GM19463 (cell line): ENCODE measurements at regions not wholly inside any gene's neighbourhood (a gene's known extent, or its start where the extent isn't known, plus 50 kb on each side); places are given as distances from the start of the nearest gene placed in this dataset.
"Not testable (repeated sequence)": the region's sequence is repeated elsewhere in the genome, so short reads cannot be mapped to it uniquely, and the experiment has no call there.

ENCODE experiments used
- ATAC-seq: cut with Tn5 transposase; IDR thresholded peaks from one replicate; pipeline ENCODE4 v1.9.1; 2021; ENCODE audit warnings: mild to moderate bottlenecking, moderate library complexity; ENCODE audit not compliant: unreplicated experiment

- no peak for ATAC-seq
These were observed 270.9 kb upstream of the DUSP10 start for GRCh38 chr1:222012816-222013215.

DNA sequence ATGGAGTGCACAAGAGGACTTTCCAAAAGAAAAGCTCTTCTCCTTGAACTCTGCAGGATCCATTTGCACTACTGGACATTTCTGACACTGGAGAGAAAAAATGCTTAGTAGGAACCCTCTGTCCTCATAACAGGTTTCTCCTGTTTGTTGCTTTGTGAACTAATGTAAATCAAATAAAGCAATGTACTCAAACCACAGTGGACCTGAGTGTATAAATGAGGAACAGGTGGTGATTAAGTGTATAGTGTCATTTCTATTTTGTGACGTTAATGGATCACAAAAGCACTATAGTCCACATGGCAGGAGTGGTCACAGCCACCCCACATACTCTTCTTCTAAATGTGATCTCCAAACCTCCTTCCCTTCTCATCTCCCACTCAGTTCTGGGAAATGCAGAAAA, 268.4 kb upstream of the DUSP10 start:
- no peak for ATAC-seq

GRCh38 chr1:222009105-222009730, 267.3 kb upstream of the DUSP10 start:
- ATAC-seq = no peak

- no peak for ATAC-seq
These were observed 264.8 kb upstream of the DUSP10 start for GRCh38 chr1:222006715-222007114.

- no peak for ATAC-seq
These were observed 262.9 kb upstream of the DUSP10 start for GRCh38 chr1:222004784-222005183.

- no peak for ATAC-seq
These were observed 262.1 kb upstream of the DUSP10 start for GRCh38 chr1:222004034-222004433.

DNA sequence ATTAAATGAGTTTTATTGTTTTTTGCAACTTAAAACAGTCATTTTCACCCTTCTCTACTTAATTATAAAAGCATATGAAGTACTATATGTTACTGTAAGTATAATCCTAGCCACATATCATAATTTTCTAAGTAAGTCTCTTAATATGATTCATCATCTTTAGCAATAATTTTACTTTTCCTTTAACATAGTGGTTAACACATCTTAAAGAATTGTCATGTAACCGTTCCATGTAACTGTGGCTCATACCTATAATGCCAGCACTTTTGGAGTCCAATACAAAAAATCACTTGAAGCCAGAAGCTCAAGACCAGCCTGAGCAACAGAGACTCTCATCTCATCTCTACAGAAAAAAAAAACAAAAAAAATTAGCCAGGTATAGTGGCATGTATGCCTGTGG, 260.6 kb upstream of the DUSP10 start:
- ATAC-seq = no peak

DNA sequence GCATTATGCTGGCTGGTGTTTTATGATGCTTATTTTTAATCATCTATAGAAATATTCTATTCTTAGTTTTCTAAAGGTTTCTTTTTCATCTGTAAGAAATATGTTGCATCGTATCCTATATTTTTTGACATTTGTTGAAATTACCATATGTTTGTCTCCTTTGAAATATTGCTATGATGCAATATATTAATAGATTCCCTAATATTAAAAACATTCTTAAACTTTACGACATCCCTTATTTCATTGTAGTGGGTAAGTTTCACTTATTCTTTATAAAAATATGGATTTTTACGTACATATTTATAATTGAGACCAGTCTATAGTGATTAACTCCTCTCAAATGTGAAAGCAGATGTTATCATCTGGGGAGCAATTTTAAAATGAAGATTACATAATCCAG, 258.2 kb upstream of the DUSP10 start:
- no peak for ATAC-seq

DNA sequence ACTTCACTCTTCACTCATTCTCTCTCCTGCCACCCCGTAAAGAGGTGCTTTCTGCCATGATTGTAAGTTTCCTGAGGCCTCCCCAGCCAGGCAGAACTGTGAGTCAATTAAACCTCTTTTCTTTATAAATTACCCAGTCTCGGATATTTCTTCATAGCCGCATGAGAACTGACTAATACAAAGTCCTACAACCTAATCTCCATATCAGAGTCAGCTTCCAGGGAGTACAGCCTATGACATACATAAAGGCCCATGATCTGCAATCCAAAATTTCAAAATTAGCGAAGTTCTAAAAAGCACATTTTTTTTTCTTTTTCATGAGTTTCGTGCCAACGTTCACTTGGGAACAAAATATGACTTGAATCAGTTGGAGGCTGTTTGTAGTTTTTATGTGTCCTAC, 256.9 kb upstream of the DUSP10 start:
- no peak for ATAC-seq

GRCh38 chr1:221998186-221998612, 256.3 kb upstream of the DUSP10 start:
- no peak for ATAC-seq

DNA sequence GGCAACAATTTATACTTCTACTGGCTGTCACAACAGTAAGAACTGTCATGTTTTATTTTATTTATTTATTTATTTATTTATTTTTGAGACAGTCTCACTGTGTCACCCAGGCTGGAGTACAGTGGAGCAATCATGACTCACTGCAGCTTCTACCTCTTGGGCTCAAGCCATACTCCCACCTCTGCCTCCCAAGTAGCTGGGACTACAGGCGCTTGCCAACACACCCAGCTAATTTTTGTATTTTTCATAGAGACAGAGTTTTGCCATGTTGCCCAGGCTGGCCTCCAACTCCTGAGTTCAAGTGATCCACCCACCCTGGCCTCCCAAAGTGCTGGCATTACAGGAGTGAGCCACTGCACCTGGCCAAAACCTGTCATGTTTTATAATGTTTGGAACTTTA, 255.1 kb upstream of the DUSP10 start:
- not testable (repeated sequence) for ATAC-seq

GRCh38 chr1:221994939-221995338, 253.1 kb upstream of the DUSP10 start:
- no peak for ATAC-seq

DNA sequence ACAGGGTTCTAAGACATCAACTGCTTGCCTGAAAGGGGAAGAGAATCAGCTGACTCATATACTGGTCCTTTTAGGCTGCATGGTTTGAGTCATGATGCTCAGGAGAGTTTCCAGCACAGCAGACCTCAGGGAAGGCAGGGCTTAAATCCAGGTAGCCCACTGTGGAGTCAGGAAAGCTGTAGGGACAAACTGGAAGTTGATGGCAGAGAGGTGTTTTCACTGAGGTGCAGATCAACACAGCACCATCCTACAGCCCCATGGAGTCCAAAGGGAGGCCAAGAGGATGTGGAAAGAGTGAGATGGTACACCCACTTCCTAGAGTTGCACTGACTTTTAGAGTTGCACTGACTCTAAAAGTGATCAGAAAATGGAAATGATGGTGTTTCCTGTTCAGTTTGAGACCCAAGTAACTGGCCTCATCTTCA, 252.4 kb upstream of the DUSP10 start:
- peak; percentile 47 for ATAC-seq

GRCh38 chr1:221993444-221993948, 251.6 kb upstream of the DUSP10 start:
- ATAC-seq = no peak

- ATAC-seq = peak; percentile 49
These were observed 250.5 kb upstream of the DUSP10 start for GRCh38 chr1:221992427-221992826.

GRCh38 chr1:221991221-221991620, 249.3 kb upstream of the DUSP10 start:
- ATAC-seq = no peak

- no peak for ATAC-seq
These were observed 247.9 kb upstream of the DUSP10 start for GRCh38 chr1:221989741-221990140.

DNA sequence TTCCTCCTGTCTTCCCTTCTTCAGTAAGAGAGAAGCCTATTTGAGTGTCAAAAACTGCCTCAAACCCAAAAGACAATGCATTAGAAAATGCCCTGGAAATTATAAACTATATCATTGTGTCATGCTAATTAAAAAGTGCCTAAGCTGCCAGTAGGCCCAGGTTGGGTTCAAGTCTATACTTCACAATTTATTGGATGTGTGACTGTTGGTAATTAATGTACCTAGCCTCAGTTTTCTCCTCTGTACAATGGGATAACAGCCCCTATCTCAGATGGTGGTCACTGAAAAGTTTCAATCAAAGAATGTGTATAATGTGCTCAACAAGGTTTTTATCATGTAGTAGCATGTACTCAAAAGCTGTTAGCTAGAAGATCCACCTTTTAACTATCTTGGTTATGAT, 246.9 kb upstream of the DUSP10 start:
- ATAC-seq = no peak

GRCh38 chr1:221987860-221988520, 246.1 kb upstream of the DUSP10 start:
- ATAC-seq = no peak

DNA sequence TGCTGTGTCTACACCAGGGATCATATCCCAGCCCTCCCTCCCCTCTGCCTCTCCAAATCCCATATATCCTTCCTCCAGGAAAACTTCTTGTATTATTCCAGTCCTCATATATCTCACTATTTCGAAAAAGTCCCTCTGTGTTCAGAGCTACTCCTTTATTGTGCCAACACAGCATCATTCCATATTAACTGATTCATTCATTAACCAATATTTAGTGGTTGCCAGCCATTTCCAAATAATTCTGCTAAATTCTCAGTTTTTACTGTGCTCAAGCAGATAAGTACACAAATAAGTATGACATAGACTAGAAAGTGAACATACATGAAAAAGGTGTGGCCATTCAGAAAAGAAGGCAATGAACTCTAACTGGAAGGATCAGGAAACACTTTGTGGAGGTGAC, 241.6 kb upstream of the DUSP10 start:
- ATAC-seq = no peak

DNA sequence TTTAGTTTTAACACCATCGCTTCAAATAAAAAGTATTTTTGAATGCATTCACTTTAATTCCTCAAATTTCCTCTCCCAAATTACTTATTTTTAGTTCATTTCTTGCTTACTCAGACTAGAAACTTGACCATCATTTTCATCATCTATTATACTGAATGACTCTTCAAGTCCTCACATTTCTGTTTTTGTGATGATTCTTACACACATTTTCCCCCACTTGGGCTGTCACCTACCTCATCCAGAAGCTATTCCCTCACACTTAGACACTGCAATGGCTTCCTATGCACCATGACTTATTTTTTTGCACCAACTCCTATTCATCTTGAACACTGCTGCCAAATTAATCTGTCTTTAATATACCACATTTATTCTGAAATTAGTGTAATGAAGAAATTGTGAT, 239.6 kb upstream of the DUSP10 start:
- ATAC-seq = no peak

DNA sequence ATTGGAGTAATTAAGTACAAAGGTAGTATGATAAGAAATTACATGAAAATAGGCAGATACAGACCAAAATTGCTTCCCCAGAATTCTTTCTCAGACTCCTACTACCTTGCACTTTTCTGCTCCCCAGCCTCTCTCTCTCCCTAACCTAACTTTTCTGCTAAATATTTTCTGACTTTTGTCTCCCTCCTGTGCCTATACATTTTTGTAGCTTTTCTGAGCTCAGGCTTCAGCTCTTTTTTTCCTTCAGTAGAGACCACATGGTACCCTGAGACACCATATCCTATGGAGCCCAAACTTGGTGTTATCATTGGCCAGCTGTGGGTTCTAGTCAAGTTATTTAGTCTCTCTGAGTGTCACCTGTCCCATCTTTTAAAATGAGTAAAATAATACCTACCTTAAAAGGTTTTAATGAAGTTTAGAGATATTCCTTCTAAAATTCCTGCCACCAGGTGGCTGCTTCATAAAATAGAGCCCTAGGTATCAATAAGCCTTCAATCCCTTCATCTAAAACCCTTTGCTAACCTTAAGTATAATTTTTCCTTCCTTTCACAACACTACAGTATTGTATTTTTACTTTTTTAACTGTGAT, 237.6 kb upstream of the DUSP10 start:
- ATAC-seq = no peak
